CD4-positive, alpha-beta T cell treated with Interleukin-1 beta for 1 hour (primary cell): ENCODE measurements at regions not wholly inside any gene's neighbourhood (a gene's known extent, or its start where the extent isn't known, plus 50 kb on each side); places are given as distances from the start of the nearest gene placed in this dataset.
A peak's percentile ranks its signal among the peaks of the same experiment; 100 is the strongest.
"Not testable (repeated sequence)": the region's sequence is repeated elsewhere in the genome, so short reads cannot be mapped to it uniquely, and the experiment has no call there.

Experiments
- DNase-seq, 2 donors: peaks; one replicate each; pipeline ENCODE4 v3.0.0-alpha.2; 2020 to 2022

- DNase-seq, result not testable (repeated sequence)
These were observed 62.6 kb upstream of the METTL9 start for GRCh38 chr16:21536740-21537139.

- not testable (repeated sequence) for DNase-seq
These were observed 61.8 kb upstream of the METTL9 start for GRCh38 chr16:21537598-21537997.

GRCh38 chr16:21539107-21539618 is 60.2 kb upstream of the METTL9 start:
- not testable (repeated sequence) for DNase-seq

DNA sequence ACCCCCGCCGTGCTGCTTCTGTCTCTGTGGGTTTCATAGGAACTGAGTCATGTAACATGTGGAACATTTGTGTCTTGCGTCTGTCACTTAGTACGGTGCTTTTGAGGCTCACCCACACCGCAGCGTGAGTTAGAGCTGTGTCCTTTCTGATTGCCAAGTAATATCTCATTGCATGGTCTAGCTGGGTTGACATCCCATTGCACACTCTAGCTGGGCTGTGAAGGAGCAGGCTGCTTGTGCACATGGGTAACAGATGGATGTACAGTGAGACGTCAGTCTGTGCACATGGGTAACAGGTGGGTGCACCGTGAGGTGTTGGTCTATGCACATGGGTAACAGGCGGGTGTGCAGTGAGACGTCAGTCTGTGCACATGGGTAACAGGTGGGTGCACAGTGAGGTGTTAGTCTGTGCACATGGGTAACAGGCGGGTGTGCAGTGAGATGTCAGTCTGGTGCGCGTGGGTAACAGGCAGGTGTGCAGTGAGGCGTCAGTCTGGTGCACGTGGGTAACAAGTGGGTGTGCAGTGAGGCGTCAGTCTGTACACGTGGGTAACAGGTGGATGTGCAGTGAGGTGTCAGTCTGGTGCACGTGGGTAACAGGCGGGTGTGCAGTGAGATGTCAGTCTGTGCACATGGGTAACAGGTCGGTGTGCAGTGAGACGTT is 58.5 kb upstream of the METTL9 start:
- DNase-seq, result peak; percentile 39 to 42

GRCh38 chr16:21541611-21542051 is 57.7 kb upstream of the METTL9 start:
- DNase-seq, result peak; percentile 17 to 25

GRCh38 chr16:21542075-21542474 is 57.3 kb upstream of the METTL9 start:
- DNase-seq, result not testable (repeated sequence)

DNA sequence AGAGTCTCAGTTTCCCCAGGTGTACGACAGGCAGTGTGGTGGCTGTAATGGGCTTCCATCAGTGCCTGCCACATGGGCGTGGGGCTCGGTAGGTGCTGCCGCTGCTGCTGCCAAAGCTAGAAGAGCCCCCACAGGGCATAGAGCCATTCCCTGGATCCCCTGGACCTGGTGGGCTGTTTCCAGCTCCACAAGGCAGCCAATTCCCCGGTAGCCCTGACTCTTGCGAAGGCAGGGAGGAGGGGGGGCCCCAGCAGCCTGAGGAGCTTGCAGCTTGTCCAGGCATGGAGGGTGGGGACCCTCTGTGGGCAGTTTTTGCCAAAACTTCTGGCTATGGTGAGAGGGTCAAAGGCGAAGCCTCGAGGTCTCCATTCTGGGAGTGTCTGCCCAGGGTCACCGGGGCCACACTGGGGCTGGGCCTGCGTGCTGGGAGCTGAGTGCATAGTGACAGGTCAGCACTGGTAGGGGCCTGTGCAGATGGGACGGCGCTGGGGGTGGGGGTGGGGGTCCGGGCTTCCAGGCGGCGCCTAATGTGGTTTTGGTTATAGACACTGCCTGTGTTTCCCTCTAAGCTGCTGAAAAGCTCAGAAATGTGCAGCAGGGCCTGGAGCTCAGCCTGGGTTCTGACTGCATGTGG is 56.8 kb upstream of the METTL9 start:
- DNase-seq, result not testable (repeated sequence)

DNA sequence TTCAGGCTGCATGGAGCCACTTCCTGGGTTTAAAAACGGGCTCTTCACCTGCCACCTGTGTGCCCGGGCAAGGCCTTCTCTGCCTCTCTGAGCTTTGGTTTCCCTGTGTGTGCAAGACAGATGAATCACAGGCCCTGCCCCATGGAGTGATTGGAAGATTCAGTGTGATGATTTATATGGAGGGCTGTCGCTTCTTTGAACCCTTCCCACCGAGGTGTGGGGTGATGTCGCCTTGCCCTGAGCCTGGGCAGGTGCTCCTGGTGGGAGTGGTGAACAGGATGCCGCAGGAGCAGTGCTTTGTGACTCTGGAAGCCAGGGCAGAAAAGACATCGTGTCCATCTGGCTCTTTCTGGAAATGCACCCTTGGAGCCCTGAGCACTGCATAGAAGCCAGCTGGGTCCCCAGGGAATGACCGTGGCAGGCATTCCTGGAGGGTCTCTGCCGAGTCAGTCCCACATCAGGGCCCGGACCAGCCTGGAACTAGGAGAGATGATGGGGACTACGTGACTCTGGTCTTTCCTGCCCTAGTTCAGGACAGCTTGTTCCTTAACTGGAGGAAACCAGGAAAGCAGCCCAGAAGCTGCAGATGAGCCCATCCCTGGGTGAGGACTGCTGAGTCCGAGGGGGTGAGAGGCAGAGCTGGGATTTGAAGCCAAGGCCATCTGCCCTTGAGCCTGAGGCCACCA is 56.1 kb upstream of the METTL9 start:
- DNase-seq, result not testable (repeated sequence)

- DNase-seq, result not testable (repeated sequence)
These were observed 53.6 kb upstream of the METTL9 start for GRCh38 chr16:21545664-21546326.

- DNase-seq, result not testable (repeated sequence)
These were observed 50.0 kb upstream of the METTL9 start for GRCh38 chr16:21549396-21549795.
